ENCODE measurements at regions not wholly inside any gene's neighbourhood (a gene's known extent, or its start where the extent isn't known, plus 50 kb on each side); places are given as distances from the start of the nearest gene placed in this dataset.
A peak's percentile ranks its signal among the peaks of the same experiment; 100 is the strongest.

DNA sequence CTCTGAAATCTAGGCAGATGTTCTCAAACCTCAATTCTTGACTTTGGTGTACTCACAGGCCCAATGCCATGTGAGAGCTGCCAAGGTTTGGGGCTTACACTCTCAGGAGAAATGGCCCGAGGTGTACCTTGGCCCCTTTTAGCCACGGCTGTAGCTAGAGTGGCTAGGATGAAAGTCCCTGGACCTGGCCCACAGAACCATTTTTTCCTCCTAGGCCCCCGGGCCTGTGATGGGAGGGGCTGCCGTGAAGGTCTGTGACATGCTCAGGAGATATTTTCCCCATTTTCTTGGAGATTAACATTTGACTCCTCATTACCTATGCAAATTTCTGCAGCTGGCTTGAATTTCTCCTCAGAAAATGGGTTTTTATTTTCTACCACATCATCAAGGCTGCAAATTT is 1296.5 kb downstream of the MAT2B start (continued):
- TF ChIP-seq IRF4 (IDR thresholded peaks at IDR 0.05; ENCODE audit: low read depth, low read length) (no peak), CEBPZ (IDR thresholded peaks at IDR 0.05; ENCODE audit: low read depth, low read length) (no peak)

- Histone ChIP-seq H2AFZ (ENCODE audit: control insufficient read depth, low read depth, low read length) (no peak overlapping the region), H3K79me2 (ENCODE audit: control insufficient read depth, insufficient read depth, low read length) (no peaks in the 10 kb centered on the region), H3K4me2 (ENCODE audit: control insufficient read depth, insufficient read depth) (no peak overlapping the region), H3K4me3 (no peak overlapping the region), H3K27ac (ENCODE audit: control insufficient read depth, insufficient read depth) (no peak overlapping the region), H3K36me3 (ENCODE audit: control insufficient read depth in 2 of 2, insufficient read depth in 2 of 2, low read length in 1 of 2) (no peaks in the 10 kb centered on the region), H3K9me3 (replicated peaks; ENCODE audit: control insufficient read depth, insufficient read depth, low read length) (no peaks in the 10 kb centered on the region), H4K20me1 (ENCODE audit: control insufficient read depth, insufficient read depth) (no peaks in the 10 kb centered on the region), H3K27me3 (replicated peaks in 1 of 2; ENCODE audit: control insufficient read depth in 2 of 2, insufficient read depth in 2 of 2, low read length in 1 of 2) (no peaks in the 10 kb centered on the region), H3K9ac (ENCODE audit: control insufficient read depth, insufficient read depth, low read length) (no peak overlapping the region), H3K4me1 (ENCODE audit: control insufficient read depth, insufficient read depth, low read length) (no peaks in the 10 kb centered on the region)
- ChIA-PET RAD21 (ENCODE audit: unreplicated experiment) (no interaction called here), SMC1A (ENCODE audit: uncharacterized antibody, unreplicated experiment) (no interaction called here), POLR2A (interaction anchor here (0.6 kb wide), 1 partner anchor 11 kb away, joined by 3 read pairs; no protein-coding TSS in a partner anchor), CTCF (no interaction called here)
- intact Hi-C loops (cut with micrococcal nuclease; ENCODE audit: unreplicated experiment) = no loop called here
- no TSS peak for BruUV-seq (replicated peaks)
- DNase-seq (ENCODE audit: low read depth, low spot score) (no peak), ATAC-seq (peak; percentile 66), FAIRE-seq (no peak)
- in situ Hi-C loops (cut with MboI) = no loop called here
- TF ChIP-seq PAX5 (IDR thresholded peaks at IDR 0.05; ENCODE audit: borderline replicate concordance, low read depth, low read length) = peak; percentile 86
- TF ChIP-seq MEF2A (IDR thresholded peaks at IDR 0.05; ENCODE audit: insufficient read depth, low read depth, low read length) = 0 out of 2 replicates have a peak, but pooled peaks have one; percentile 45
- no peak for TF ChIP-seq MLLT1 (IDR thresholded peaks at IDR 0.05)
Measured at GRCh38 chr5:164809821-164810220, 1304.4 kb downstream of the MAT2B start.

All from GM12878 (cell line).